ENCODE measurements at regions not wholly inside any gene's neighbourhood (a gene's known extent, or its start where the extent isn't known, plus 50 kb on each side); places are given as distances from the start of the nearest gene placed in this dataset.

DNA sequence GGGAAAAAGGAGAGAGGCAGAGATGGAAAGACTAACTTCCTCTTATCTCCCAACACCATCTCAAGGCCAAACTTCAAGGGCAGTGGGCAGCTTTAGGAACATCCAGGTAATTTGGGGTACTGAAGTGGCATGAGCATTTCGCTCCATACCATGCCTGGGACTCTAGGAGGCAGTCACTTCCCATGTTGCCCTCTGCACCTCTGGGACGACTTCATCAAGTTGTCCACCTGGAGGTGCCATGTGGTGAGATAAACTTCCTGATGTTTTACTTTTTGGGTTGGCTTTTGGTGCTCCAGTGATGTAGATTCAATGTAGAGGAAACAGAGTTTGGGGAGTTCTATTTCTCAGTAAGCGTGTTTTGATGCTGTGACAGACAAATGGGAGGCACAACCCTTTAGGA lies 56.3 kb upstream of the UPP2 start:
- ATAC-seq = no peak
- WGBS, 2 donors (ENCODE audit: low coverage in 1 of 2) = 100% methylated on average over 3 of the region's 3 CpGs; no CpG with 5 or more reads in 1 of the 2 donors

DNA sequence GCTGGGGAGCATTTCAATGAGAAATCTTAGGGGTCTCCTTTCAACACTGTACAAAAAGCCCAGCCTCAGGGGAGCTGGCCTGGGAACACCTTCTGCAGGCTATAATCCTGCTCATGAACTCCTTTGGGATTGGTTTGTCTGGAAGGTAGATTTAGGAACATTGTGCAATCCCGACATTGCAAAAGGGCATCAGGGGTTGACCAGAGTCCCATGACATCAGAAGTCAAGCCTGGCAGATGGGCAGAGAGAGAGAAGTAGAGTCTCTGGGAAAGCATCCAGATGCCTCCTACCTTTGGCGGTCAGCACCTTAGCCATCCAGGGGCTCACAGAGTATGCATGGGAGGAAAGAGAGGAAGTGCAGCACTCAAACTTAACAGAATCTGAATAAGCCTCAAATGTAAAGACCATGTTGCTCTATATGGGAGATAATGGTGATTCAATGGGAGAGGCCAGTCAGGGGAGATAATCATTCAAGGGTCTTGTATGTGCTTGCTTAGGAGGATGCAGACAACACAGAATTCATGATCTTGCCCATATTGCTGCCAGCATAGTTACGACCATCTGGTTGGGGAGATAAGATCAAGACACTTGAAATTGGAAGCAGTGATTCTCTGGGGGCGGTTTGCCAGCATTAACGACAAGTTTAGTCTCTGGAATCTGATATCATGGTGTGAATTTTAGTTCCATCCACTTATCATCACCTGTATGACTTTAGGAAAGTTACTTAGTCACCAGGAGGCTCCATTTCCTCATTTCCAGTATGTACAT lies 58.3 kb upstream of the UPP2 start:
- Histone ChIP-seq H3K4me1 (no peaks in the 10 kb centered on the region), H3K9me3 (no peaks in the 10 kb centered on the region), H3K4me3 (no peak overlapping the region), H3K27me3 (no peaks in the 10 kb centered on the region), H3K36me3 (no peaks in the 10 kb centered on the region), H3K27ac (no peak overlapping the region)
- no peak for ATAC-seq
- 69 to 86% methylated on average over 1 to 3 of the region's 5 CpGs for WGBS, 2 donors (ENCODE audit: low coverage in 1 of 2)
- TF ChIP-seq POLR2AphosphoS5 (IDR thresholded peaks at IDR 0.05) (no peak), EP300 (IDR thresholded peaks at IDR 0.05) (no peak), POLR2A (IDR thresholded peaks at IDR 0.05) (no peak)
- TF ChIP-seq, protein P1, sequence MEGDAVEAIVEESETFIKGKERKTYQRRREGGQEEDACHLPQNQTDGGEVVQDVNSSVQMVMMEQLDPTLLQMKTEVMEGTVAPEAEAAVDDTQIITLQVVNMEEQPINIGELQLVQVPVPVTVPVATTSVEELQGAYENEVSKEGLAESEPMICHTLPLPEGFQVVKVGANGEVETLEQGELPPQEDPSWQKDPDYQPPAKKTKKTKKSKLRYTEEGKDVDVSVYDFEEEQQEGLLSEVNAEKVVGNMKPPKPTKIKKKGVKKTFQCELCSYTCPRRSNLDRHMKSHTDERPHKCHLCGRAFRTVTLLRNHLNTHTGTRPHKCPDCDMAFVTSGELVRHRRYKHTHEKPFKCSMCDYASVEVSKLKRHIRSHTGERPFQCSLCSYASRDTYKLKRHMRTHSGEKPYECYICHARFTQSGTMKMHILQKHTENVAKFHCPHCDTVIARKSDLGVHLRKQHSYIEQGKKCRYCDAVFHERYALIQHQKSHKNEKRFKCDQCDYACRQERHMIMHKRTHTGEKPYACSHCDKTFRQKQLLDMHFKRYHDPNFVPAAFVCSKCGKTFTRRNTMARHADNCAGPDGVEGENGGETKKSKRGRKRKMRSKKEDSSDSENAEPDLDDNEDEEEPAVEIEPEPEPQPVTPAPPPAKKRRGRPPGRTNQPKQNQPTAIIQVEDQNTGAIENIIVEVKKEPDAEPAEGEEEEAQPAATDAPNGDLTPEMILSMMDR (IDR thresholded peaks at IDR 0.05) = no peak

More for the DNA sequence above, 56.3 kb upstream of the UPP2 start:
- Histone ChIP-seq H3K36me3 (no peaks in the 10 kb centered on the region), H3K27me3 (no peaks in the 10 kb centered on the region), H3K4me1 (no peaks in the 10 kb centered on the region), H3K9me3 (no peaks in the 10 kb centered on the region), H3K4me3 (no peak overlapping the region), H3K27ac (no peak overlapping the region)
- TF ChIP-seq POLR2AphosphoS5 (IDR thresholded peaks at IDR 0.05) (no peak), POLR2A (IDR thresholded peaks at IDR 0.05) (no peak), EP300 (IDR thresholded peaks at IDR 0.05) (no peak)
- TF ChIP-seq, protein P1 (IDR thresholded peaks at IDR 0.05) = no peak

DNA sequence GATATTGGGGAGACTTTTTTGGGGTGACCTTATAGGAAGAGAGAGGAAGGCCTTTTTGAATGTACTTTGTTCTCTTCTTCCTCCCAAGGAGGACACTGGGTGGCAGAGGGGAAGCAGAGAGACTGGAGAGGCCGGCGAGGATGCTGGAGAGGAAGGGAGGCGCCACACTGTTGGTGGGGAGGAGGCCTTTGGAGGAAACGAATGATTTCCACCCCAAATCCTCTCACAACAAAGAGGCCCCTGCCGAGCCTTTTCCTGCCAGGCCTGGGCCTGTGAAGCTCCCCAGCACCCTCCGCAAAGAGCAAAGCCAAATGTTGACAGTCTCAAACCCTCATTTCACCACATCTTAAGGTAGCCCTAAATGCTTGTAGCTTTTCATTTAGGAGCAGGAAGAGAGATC lies 59.0 kb upstream of the UPP2 start:
- no peak for ATAC-seq
- 71 to 97% methylated on average over 5 to 6 of the region's 6 CpGs for WGBS, 2 donors (ENCODE audit: low coverage in 1 of 2)
- no peak overlapping the region for H3K4me3 ChIP-seq

DNA sequence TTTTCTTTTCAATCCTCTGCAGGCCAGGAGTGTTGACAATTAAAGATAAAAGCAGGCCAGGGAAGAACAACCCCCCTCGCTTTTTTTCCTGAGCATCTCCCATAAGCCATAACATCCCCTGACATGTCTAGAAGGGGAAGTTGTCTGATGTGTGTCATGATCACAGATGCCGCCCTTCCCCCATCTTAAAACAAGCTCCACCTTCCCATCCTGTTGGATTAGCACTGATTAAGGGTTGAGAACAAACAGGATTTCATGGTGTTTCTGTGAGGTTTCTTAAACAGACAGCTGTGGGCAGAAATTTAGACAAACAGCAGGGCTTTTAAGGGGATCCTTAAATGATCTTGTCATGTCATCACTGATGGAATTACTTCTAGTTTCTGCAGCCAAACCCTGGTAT lies 59.4 kb upstream of the UPP2 start:
- Histone ChIP-seq H3K27ac (no peak overlapping the region), H3K36me3 (no peaks in the 10 kb centered on the region), H3K4me1 (no peaks in the 10 kb centered on the region), H3K9me3 (no peaks in the 10 kb centered on the region), H3K27me3 (no peaks in the 10 kb centered on the region), H3K4me3 (no peak overlapping the region)
- TF ChIP-seq, protein P1 (IDR thresholded peaks at IDR 0.05) = no peak
- TF ChIP-seq POLR2A (IDR thresholded peaks at IDR 0.05) = no peak
- TF ChIP-seq POLR2AphosphoS5 (IDR thresholded peaks at IDR 0.05) = no peak
- TF ChIP-seq EP300 (IDR thresholded peaks at IDR 0.05) = no peak
- 55 to 58% methylated on average over 2 of the region's 2 CpGs for WGBS, 2 donors (ENCODE audit: low coverage in 1 of 2)
- no peak for ATAC-seq

More for the DNA sequence above, 59.0 kb upstream of the UPP2 start:
- TF ChIP-seq POLR2A (IDR thresholded peaks at IDR 0.05) (no peak), EP300 (IDR thresholded peaks at IDR 0.05) (no peak), POLR2AphosphoS5 (IDR thresholded peaks at IDR 0.05) (no peak)
- TF ChIP-seq, protein P1 (IDR thresholded peaks at IDR 0.05) = no peak
- Histone ChIP-seq H3K27ac (no peak overlapping the region), H3K9me3 (no peaks in the 10 kb centered on the region), H3K27me3 (no peaks in the 10 kb centered on the region), H3K4me1 (no peaks in the 10 kb centered on the region), H3K36me3 (no peaks in the 10 kb centered on the region)

DNA sequence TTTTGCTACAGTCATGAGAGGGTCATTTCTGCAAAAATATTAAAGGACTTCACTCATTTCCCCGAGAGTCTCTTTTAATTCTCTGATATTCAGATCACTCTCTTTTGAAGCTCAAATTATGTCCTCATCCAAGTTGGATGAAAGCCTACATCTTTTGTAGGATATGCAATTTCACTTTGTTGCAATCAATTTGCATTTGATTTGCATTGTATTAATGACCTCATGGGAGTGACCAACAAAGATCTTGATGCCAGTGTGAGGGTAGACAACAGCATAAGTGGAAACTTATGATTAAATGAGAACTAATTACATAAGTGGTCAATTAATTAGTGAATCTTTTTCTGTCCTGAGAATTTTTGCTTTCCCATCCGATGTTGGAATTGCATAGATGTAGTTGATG lies 60.3 kb upstream of the UPP2 start:
- WGBS, 2 donors (ENCODE audit: low coverage in 1 of 2) = 89 to 100% methylated on average over 1 to 2 of the region's 2 CpGs
- TF ChIP-seq, protein P1 (IDR thresholded peaks at IDR 0.05) = no peak
- TF ChIP-seq POLR2A (IDR thresholded peaks at IDR 0.05) (no peak), POLR2AphosphoS5 (IDR thresholded peaks at IDR 0.05) (no peak), EP300 (IDR thresholded peaks at IDR 0.05) (no peak)
- Histone ChIP-seq H3K36me3 (no peaks in the 10 kb centered on the region), H3K27me3 (no peaks in the 10 kb centered on the region), H3K9me3 (no peaks in the 10 kb centered on the region), H3K4me1 (no peaks in the 10 kb centered on the region), H3K4me3 (no peak overlapping the region), H3K27ac (no peak overlapping the region)
- no peak for ATAC-seq

Measured in gastroesophageal sphincter (tissue), 4 donors.